Vagina (tissue), 2 donors: ENCODE measurements at regions not wholly inside any gene's neighbourhood (a gene's known extent, or its start where the extent isn't known, plus 50 kb on each side); places are given as distances from the start of the nearest gene placed in this dataset.
"Not testable (repeated sequence)": the region's sequence is repeated elsewhere in the genome, so short reads cannot be mapped to it uniquely, and the experiment has no call there.

Experiments
- DNase-seq, 2 donors: peaks; one replicate each; pipeline ENCODE4 v3.0.0-alpha.2; 2017; ENCODE audit errors: extremely low spot score in 2 of 2
- H3K27ac ChIP-seq: fragments of 200-600 bp; sonication (generic); one replicate; pipeline ENCODE4 v1.5.1; 2019
- H3K27me3 ChIP-seq: fragments of 200-600 bp; sonication (generic); one replicate; pipeline ENCODE4 v1.5.1; 2019
- H3K36me3 ChIP-seq, 2 donors: fragments of 200-600 bp; sonication (generic); one replicate each; pipeline ENCODE4 v1.5.1; 2017 to 2019
- H3K4me1 ChIP-seq: fragments of 200-600 bp; sonication (generic); one replicate; pipeline ENCODE4 v1.5.1; 2019
- H3K4me3 ChIP-seq, 2 donors: fragments of 200-600 bp; sonication (generic); 1 replicate in 1 of 2; 2 replicates in 1 of 2; pipeline ENCODE4 v1.5.1; 2016 to 2019
- H3K9me3 ChIP-seq: fragments of 200-600 bp; sonication (generic); one replicate; pipeline ENCODE4 v1.5.1; 2019
- CTCF ChIP-seq, 3 experiments: fragments of 450-650 bp in 2 of 3; fragments of 200-600 bp in 1 of 3; sonication (generic) in 1 of 3; IDR thresholded peaks; one replicate each; pipeline ENCODE4 v1.5.1; 2017 to 2019; ENCODE audit warnings: antibody characterized with exemption in 3 of 3, mild to moderate bottlenecking in 2 of 3, moderate library complexity in 2 of 3
- POLR2A ChIP-seq, 2 donors: fragments of 450-650 bp; IDR thresholded peaks; one replicate each; pipeline ENCODE4 v1.6.1; 2017; ENCODE audit warnings: antibody characterized with exemption in 2 of 2, mild to moderate bottlenecking in 2 of 2, moderate library complexity in 2 of 2
- POLR2AphosphoS5 ChIP-seq, 2 donors: sonication (generic); formaldehyde crosslinking; IDR thresholded peaks; one replicate each; pipeline ENCODE4 v1.9.0; 2017; ENCODE audit warnings: antibody characterized with exemption in 2 of 2, mild to moderate bottlenecking in 2 of 2, low read depth in 1 of 2; ENCODE audit not compliant: insufficient read depth in 1 of 2
- intact Hi-C: fragments of 100-400 bp; cut with DNase I; formaldehyde crosslinking; loops from one replicate; pipeline ENCODE4 v1.15.1; 2023

- no peaks in the 10 kb centered on the region for H3K36me3 ChIP-seq
- no peak for DNase-seq
- intact Hi-C loops: no loop called here
- H3K4me3 ChIP-seq: no peak overlapping the region
- no peaks in the 10 kb centered on the region for H3K4me1 ChIP-seq
- H3K27ac ChIP-seq: no peak overlapping the region
- H3K9me3 ChIP-seq: no peaks in the 10 kb centered on the region
- no peaks in the 10 kb centered on the region for H3K27me3 ChIP-seq
- TF ChIP-seq POLR2AphosphoS5 (IDR thresholded peaks at IDR 0.05; ENCODE audit: insufficient read depth in 1 of 2, low read depth in 1 of 2) (no peak), CTCF (IDR thresholded peaks at IDR 0.05) (no peak), POLR2A (IDR thresholded peaks at IDR 0.05) (no peak)
Observed at GRCh38 chrX:131861088-131861787, 161.9 kb upstream of the STK26 start.

- TF ChIP-seq POLR2AphosphoS5 (IDR thresholded peaks at IDR 0.05; ENCODE audit: insufficient read depth in 1 of 2, low read depth in 1 of 2): no peak
- TF ChIP-seq POLR2A (IDR thresholded peaks at IDR 0.05): no peak
- no peak for TF ChIP-seq CTCF (IDR thresholded peaks at IDR 0.05)
- H3K27ac ChIP-seq: no peak overlapping the region
- no peaks in the 10 kb centered on the region for H3K4me1 ChIP-seq
- H3K36me3 ChIP-seq: no peaks in the 10 kb centered on the region
- H3K4me3 ChIP-seq: no peak overlapping the region
- no peak for DNase-seq
- intact Hi-C loops: no loop called here
- no peaks in the 10 kb centered on the region for H3K27me3 ChIP-seq
- H3K9me3 ChIP-seq: no peaks in the 10 kb centered on the region
Observed at GRCh38 chrX:131862321-131862720, 160.8 kb upstream of the STK26 start.

DNA sequence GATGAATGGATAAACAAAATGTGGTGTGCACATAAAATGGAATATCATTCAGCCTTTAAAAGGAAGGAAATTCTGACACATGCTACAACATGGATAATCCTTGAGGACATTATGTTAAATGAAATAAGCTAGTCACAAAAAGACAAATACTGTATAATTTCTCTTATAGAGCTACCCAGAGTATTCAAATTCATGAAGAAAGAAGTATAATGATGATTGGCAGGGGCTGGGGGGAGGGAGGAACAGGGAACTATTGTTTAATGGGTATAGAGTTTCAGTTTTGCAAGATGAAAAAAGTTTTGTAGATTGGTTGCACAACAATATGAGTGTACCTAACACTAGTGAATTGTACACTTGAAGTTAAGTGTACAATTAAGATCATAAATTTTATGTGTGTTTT, 153.9 kb upstream of the STK26 start:
- no peaks in the 10 kb centered on the region for H3K9me3 ChIP-seq
- no peak for TF ChIP-seq POLR2A (IDR thresholded peaks at IDR 0.05)
- TF ChIP-seq CTCF (IDR thresholded peaks at IDR 0.05): no peak
- TF ChIP-seq POLR2AphosphoS5 (IDR thresholded peaks at IDR 0.05; ENCODE audit: insufficient read depth in 1 of 2, low read depth in 1 of 2): no peak
- no peaks in the 10 kb centered on the region for H3K4me1 ChIP-seq
- intact Hi-C loops: no loop called here
- no peak overlapping the region for H3K27ac ChIP-seq
- H3K4me3 ChIP-seq: no peak overlapping the region
- no peaks in the 10 kb centered on the region for H3K27me3 ChIP-seq
- DNase-seq: no peak
- no peaks in the 10 kb centered on the region for H3K36me3 ChIP-seq

- no peak overlapping the region for H3K4me3 ChIP-seq
- no peaks in the 10 kb centered on the region for H3K27me3 ChIP-seq
- intact Hi-C loops: no loop called here
- no peak for TF ChIP-seq CTCF (IDR thresholded peaks at IDR 0.05)
- TF ChIP-seq POLR2A (IDR thresholded peaks at IDR 0.05): no peak
- TF ChIP-seq POLR2AphosphoS5 (IDR thresholded peaks at IDR 0.05; ENCODE audit: insufficient read depth in 1 of 2, low read depth in 1 of 2): no peak
- no peaks in the 10 kb centered on the region for H3K9me3 ChIP-seq
- no peaks in the 10 kb centered on the region for H3K4me1 ChIP-seq
- no peak for DNase-seq
- no peaks in the 10 kb centered on the region for H3K36me3 ChIP-seq
- no peak overlapping the region for H3K27ac ChIP-seq
Observed at GRCh38 chrX:131874300-131874699, 148.8 kb upstream of the STK26 start.

DNA sequence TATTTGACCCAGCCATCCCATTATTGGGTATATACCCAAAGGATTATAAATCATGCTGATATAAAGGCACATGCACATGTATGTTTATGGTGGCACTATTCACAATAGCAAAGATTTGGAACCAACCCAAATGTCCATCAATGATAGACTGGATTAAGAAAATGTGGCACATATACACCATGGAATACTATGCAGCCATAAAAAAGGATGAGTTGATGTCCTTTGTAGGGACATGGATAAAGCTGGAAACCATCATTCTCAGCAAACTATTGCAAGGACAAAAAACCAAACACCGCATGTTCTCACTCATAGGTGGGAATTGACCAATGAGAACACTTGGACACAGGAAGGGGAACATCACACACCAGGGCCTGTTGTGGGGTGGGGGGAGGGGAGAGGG, 147.3 kb upstream of the STK26 start:
- H3K4me1 ChIP-seq, H3K4me3 ChIP-seq, H3K27ac ChIP-seq, DNase-seq, intact Hi-C loops, H3K36me3 ChIP-seq, H3K27me3 ChIP-seq, H3K9me3 ChIP-seq: not testable (repeated sequence)
